ENCODE measurements at regions not wholly inside any gene's neighbourhood (a gene's known extent, or its start where the extent isn't known, plus 50 kb on each side); places are given as distances from the start of the nearest gene placed in this dataset.

- DNase-seq = no peak
Observed at GRCh38 chr10:88136712-88137111, 273.3 kb downstream of the PTEN start.

DNA sequence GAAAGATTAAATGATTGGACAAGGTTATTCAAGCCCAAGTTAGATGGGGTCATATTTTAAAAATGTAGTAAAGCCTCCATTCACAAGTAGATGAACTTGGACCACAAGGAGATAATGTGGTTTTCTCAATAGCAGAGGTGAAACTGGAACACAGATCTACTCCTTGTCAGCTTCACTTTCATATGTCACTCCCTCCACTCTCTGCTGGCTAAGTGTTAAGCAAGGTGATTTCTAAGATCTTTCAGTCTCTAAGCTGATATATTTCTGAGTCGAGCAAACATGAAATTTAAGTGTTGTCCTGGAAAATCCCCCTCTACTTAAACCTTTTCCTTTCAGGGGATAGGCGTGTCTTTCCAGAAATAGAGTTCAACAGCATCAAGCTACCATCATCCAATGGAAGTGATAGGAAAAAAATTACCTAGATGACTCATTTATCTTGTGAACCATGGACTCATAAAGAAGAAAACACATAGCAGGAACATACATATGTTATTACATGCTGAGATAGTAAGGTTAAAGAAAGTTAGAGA is 275.0 kb downstream of the PTEN start:
- DNase-seq = no peak

- no peak for DNase-seq
Observed at GRCh38 chr10:88147000-88147798, 283.8 kb downstream of the PTEN start.

DNA sequence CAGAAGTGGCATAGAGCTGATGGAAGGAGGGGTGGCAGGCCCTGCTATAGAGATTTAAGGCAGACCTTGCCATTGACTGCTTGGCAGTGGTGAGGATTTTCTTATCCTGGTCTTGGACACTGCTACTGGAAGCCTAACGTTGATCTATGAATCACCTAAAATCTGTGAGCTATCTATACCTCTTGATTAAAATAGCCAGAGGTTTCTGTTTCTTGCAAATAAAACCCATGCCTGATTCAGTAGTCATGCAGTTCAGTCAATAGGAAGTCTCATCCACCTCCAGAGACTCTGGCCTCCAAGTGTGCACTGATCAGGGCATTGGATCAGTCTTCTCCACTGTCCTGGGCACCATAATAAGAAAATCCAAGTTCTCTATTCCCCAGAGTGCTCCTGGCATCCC is 286.5 kb downstream of the PTEN start:
- DNase-seq = no peak

GRCh38 chr10:88150339-88150738 is 286.9 kb downstream of the PTEN start:
- DNase-seq = no peak

DNA sequence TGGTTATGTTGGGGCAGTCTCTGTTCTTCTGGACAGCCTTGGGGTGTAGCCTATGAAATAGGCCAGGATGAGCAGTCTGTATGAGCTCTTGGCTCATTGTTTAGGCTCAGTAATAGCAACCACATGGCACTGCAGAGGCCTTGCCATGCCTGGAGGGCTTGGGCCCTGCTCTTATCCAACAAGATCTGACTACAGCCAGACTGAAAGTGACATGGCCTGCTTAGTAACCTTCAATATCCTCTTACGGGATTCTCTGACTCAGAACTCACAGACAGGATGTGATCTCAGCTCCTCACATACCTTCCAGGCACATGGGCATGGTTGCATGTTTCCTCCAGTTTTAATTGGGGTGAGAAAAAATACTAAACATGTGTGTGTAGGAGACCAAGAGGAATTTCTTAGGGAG is 289.3 kb downstream of the PTEN start:
- peak; percentile 18 for DNase-seq

DNA sequence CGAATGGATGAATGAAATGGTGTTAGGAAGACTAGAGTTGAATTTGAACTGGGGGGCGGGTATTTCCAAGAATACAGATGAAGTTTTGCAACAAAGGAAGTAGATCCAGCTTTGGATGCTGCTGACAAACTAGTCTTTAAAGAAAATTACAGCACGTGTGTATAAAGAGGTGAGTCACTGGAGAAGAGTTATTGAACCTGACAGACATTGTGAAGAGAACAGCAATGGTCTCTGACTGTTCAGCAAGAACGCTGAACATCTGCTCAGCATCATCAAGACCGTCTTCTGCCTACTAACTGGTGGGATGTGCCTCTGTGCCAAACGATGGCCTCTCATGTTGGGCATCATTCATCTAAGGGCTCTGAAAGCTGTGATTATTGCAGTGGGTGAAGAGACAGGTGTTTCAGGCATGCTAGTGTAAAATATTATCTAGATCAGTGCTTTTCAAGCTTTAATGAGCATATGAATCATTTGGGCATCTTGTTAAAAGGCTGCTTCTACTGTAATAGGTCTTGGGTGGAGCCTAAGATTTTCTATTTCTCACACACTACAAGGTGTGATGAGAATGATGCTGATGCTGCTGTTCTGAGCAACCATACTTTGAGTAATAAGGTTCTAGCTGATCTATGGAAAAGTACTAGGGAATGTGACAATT is 291.3 kb downstream of the PTEN start:
- DNase-seq = no peak

- no peak for DNase-seq
Observed at GRCh38 chr10:88156341-88156740, 292.9 kb downstream of the PTEN start.

- DNase-seq = no peak
Observed at GRCh38 chr10:88157981-88158465, 294.6 kb downstream of the PTEN start.

DNA sequence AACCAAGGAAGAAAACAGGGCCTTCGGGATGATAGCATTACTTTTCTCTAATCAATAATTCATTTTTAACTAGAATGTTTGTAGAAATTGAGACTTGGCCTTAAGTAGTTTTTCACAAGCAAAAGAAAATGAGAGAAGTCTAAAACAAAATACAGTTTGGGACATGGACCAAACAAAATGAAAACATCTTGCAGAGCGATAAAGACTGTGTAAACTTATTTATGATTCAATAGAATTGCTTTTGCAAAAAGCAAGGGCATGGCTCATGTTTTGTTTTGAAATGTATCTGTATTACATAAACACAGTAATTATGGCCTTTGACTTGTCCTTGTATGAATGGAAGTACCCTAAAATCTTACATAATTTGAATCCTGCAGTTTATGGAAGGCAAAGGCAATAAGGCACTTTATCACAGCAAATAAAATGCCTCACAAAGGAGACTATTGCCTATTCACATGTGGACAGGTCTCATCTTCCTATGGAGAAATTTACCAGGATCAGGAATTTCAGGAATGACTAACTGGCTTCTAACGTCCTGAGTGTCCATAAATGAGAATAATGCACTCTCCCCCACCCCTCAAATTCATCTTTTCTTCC is 295.2 kb downstream of the PTEN start:
- DNase-seq = no peak

DNA sequence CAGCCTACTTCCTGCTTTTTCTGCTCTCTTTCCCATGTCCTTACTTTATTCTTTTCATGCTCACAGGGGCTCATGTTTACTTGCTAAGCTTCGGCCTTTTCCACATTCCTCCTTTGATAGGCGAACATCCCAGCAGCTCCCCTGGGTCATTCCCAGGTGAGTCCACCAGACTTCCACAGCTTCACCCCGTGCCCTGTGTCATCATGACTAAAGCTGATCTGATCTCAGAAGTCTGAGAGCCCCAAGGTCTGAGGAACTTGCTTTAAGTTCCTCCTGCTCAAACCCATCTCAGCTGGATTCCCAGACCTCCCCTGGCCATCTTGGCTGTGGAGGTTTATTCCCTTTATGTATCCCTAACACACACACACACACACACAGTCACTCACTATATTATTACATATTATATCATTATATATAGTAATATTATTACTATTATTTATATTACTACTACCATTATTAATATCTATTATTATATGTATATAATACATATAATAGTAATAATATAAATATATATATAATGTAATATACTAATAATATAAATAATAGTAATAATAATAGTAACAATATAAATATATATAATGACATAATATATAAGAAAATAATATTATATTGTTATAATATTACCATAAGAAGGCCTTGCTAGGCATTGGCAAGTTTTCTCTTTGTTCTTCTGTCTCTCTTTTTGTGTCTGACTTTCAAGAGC is 295.9 kb downstream of the PTEN start:
- DNase-seq = no peak

DNA sequence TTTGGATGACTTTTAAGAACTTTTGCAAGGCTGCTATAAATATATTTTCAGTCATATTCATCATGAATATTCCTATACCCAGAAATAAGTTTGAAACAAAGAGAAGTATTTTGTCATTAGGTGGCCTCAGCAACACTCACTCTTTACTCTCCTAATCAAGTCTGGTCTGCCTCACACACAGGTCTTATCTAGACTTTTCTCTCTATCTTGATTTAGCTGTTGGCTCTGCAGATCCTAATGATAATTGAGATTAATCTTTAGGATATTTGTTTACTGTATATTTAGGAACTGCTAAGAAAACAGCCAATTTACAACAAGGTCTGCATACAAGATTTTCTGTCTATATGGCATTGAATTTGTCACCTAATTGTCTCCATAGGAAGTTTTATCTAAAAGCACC is 297.6 kb downstream of the PTEN start:
- no peak for DNase-seq

- DNase-seq = no peak
Observed at GRCh38 chr10:88161756-88162155, 298.3 kb downstream of the PTEN start.

GRCh38 chr10:88162852-88163251 is 299.4 kb downstream of the PTEN start:
- DNase-seq = no peak

GRCh38 chr10:88163572-88163971 is 300.1 kb downstream of the PTEN start:
- no peak for DNase-seq

DNA sequence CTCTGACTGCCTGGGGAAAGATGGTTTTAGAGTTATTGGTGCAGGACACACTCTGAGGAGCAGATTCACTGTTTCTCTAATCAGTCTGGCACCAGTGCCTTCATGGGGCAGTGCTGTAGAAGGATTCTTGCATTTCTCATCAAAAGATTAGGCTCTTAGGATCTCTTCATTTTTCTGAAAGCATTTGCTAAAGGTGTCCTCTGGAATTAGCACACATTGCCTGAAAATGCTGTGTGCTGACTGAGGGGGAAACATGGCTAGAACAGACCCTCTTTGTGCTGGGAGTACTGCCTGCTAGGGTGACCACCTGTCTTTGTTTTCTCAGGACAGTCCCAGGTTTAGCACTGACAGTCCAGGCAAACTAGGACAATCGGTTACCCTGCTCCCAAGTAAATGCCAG is 301.0 kb downstream of the PTEN start:
- DNase-seq = no peak

DNA sequence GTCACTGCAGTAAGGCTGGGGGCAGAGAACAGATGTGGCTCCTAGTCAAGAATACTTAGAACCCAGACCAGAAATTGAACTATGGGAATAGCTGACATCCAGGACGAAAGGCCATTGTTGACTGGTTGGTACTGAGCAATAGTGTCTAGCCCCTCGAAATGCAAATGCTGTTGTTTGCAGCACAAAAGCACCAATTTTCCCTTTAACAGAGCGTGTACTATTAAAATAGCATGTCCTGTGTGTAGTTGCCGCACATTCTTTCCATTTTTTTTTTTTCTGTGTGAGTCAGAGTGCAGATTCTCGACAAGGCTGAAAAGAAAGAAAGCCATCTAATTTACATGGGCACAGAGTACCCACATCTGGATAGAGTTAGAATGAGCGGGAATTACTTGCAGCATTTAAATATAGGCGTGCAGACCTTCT is 302.4 kb downstream of the PTEN start:
- DNase-seq = no peak

- no peak for DNase-seq
Observed at GRCh38 chr10:88168171-88169036, 305.0 kb downstream of the PTEN start.

- DNase-seq = no peak
Observed at GRCh38 chr10:88169037-88169319, 305.6 kb downstream of the PTEN start.

DNA sequence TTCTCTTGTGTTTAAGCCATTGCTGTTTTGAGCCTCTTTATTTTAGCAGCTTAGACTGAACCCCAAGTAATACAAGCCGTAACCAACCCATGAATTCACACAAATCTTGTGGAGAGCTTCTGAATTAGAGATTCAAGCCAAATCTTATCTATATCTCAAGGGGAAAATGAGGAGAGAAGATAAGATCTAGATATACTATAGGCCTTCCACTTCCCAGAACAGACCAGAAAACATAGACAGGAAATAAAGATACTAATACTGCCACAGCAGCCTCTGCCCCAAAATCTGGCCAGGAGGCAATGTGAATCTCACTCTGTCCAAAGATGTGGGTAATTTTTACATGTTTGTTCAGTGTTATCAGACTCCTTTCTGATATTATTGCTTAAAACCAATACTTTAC is 307.2 kb downstream of the PTEN start:
- DNase-seq = no peak

- no peak for DNase-seq
Observed at GRCh38 chr10:88172159-88172558, 308.7 kb downstream of the PTEN start.

DNA sequence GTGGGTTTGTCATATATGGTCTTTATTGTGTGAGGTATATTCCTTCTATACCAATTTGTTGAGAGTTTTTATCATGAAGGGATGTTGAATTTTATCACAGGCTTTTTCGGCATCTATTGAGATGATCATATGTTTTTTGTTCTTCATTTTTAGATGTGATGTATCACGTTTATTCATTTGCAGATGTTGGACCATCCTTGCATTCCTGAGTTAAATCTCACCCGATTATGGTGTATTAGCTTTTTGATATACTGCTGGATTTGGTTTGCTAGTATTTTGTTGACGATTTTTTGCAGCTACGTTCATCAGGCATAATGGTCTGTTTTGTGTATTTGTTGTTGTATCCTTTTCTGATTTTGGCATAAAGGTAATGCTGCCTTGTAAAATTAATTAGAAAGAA is 311.0 kb downstream of the PTEN start:
- no peak for DNase-seq
